Tibial nerve (tissue), 3 donors: ENCODE measurements at regions not wholly inside any gene's neighbourhood (a gene's known extent, or its start where the extent isn't known, plus 50 kb on each side); places are given as distances from the start of the nearest gene placed in this dataset.

Source experiments
- CTCF ChIP-seq, 5 experiments: fragments of 200-600 bp in 3 of 5; fragments of 450-650 bp in 2 of 5; sonication (generic) in 3 of 5; IDR thresholded peaks; one replicate each; pipeline ENCODE4 v1.5.1; 2016 to 2019; ENCODE audit warnings: antibody characterized with exemption in 5 of 5, mild to moderate bottlenecking in 3 of 5, moderate library complexity in 2 of 5
- POLR2A ChIP-seq, 2 donors: fragments of 450-650 bp; IDR thresholded peaks; one replicate each; pipeline ENCODE4 v1.6.1; 2017; ENCODE audit warnings: antibody characterized with exemption in 2 of 2, mild to moderate bottlenecking in 2 of 2, moderate library complexity in 2 of 2

GRCh38 chr10:30743586-30743985 is 114.0 kb upstream of the LYZL2 start:
- no peak for TF ChIP-seq POLR2A (IDR thresholded peaks at IDR 0.05)
- no peak for TF ChIP-seq CTCF (IDR thresholded peaks at IDR 0.05)
